NCI-H2227 treated with DMSO at 0.1 percent for 48 hours (cell line): ENCODE measurements at regions not wholly inside any gene's neighbourhood (a gene's known extent, or its start where the extent isn't known, plus 50 kb on each side); places are given as distances from the start of the nearest gene placed in this dataset.

Experiments used
- DNase-seq: peaks from one replicate; lab custom pipeline; 2025; lab: John Stamatoyannopoulos, UW

- no peak for DNase-seq
Observed at GRCh38 chr9:28190981-28191380, 617.7 kb upstream of the C9orf72 start.

GRCh38 chr9:28197653-28198052 lies 624.4 kb upstream of the C9orf72 start:
- DNase-seq, result no peak

GRCh38 chr9:28203036-28203435 lies 629.8 kb upstream of the C9orf72 start:
- DNase-seq, result no peak

- no peak for DNase-seq
Observed at GRCh38 chr9:28206280-28206679, 633.0 kb upstream of the C9orf72 start.

GRCh38 chr9:28207657-28208056 lies 634.4 kb upstream of the C9orf72 start:
- no peak for DNase-seq

GRCh38 chr9:28209130-28209529 lies 635.8 kb upstream of the C9orf72 start:
- no peak for DNase-seq

- DNase-seq, result no peak
Observed at GRCh38 chr9:28212979-28213378, 639.7 kb upstream of the C9orf72 start.

GRCh38 chr9:28215536-28216299 lies 642.4 kb upstream of the C9orf72 start:
- no peak for DNase-seq

- no peak for DNase-seq
Observed at GRCh38 chr9:28232686-28233085, 659.4 kb upstream of the C9orf72 start.

GRCh38 chr9:28234133-28234893 lies 661.0 kb upstream of the C9orf72 start:
- DNase-seq, result no peak

- DNase-seq, result no peak
Observed at GRCh38 chr9:28234894-28235277, 661.6 kb upstream of the C9orf72 start.

- DNase-seq, result no peak
Observed at GRCh38 chr9:28249424-28249823, 676.1 kb upstream of the C9orf72 start.

GRCh38 chr9:28255174-28255573 lies 681.9 kb upstream of the C9orf72 start:
- no peak for DNase-seq

- DNase-seq, result no peak
Observed at GRCh38 chr9:28260330-28260729, 687.0 kb upstream of the C9orf72 start.

GRCh38 chr9:28264368-28264767 lies 691.1 kb upstream of the C9orf72 start:
- no peak for DNase-seq

- DNase-seq, result no peak
Observed at GRCh38 chr9:28267351-28267750, 694.1 kb upstream of the C9orf72 start.

- no peak for DNase-seq
Observed at GRCh38 chr9:28270156-28270555, 696.9 kb upstream of the C9orf72 start.

GRCh38 chr9:28272127-28272526 lies 698.8 kb upstream of the C9orf72 start:
- DNase-seq, result no peak

- no peak for DNase-seq
Observed at GRCh38 chr9:28287455-28287854, 714.2 kb upstream of the C9orf72 start.

- DNase-seq, result no peak
Observed at GRCh38 chr9:28289746-28290145, 716.5 kb upstream of the C9orf72 start.

GRCh38 chr9:28293369-28294090 lies 720.2 kb upstream of the C9orf72 start:
- DNase-seq, result no peak

GRCh38 chr9:28301281-28301680 lies 728.0 kb upstream of the C9orf72 start:
- no peak for DNase-seq

GRCh38 chr9:28317745-28318144 lies 744.5 kb upstream of the C9orf72 start:
- DNase-seq, result no peak
